Panc1 (cell line): ENCODE measurements at regions not wholly inside any gene's neighbourhood (a gene's known extent, or its start where the extent isn't known, plus 50 kb on each side); places are given as distances from the start of the nearest gene placed in this dataset.

Experiments
- POLR2AphosphoS5 ChIP-seq: IDR thresholded peaks from 2 replicates; pipeline ENCODE4 v1.6.1; 2012; ENCODE audit warnings: mild to moderate bottlenecking, low read depth, low read length, moderate library complexity
- TCF7L2 ChIP-seq: IDR thresholded peaks from 2 replicates; pipeline ENCODE4 v1.6.1; 2011; ENCODE audit warnings: mild to moderate bottlenecking, low read depth, low read length, inconsistent platforms

DNA sequence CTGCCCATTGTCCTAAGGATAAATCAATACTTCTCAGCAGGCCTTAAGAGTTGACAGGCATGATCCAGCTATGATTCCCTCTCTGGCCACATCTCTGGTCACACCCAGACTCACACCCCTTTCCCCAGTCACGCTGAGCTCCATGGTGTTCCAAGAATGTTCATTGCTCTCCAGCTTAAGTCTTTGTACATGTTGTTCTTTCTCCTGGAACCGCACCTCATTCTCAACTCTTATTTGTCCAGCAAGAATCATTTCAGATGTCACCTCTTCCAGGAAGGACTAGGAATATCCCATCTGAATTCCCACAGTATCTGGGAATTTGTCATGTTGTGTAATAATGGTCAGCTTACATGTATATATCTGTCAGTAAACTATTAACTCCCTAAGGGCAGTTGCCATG, 118.3 kb upstream of the GALNT15 start:
- no peak for TF ChIP-seq TCF7L2
- TF ChIP-seq POLR2AphosphoS5 = no peak
